CD4-positive, alpha-beta T cell treated with Interferon alpha-2 for 1 hour (primary cell): ENCODE measurements at regions not wholly inside any gene's neighbourhood (a gene's known extent, or its start where the extent isn't known, plus 50 kb on each side); places are given as distances from the start of the nearest gene placed in this dataset.
"Not testable (repeated sequence)": the region's sequence is repeated elsewhere in the genome, so short reads cannot be mapped to it uniquely, and the experiment has no call there.

ENCODE experiments used
- DNase-seq, 2 donors: peaks; one replicate each; pipeline ENCODE4 v3.0.0-alpha.2; 2020 to 2022

DNA sequence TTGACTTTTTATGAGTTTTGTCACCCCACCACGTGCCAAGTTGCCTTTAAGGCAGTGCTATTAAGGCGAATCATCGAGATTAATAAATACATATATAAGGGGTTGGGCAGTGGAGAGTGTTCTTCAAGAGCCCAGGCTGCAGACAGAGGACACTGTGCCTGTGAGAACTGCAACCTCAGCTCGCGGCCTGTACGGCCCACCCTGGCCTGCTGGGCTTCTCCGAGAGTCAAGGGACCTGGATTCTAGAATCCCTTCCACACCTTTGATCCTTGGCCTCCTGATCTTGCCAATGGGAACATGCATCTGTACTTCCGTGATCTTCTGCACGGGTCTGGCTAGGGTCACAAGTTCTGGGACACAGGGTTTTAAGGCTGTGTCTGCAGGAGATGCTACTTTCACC lies 54.5 kb downstream of the IRX5 start:
- DNase-seq = no peak

DNA sequence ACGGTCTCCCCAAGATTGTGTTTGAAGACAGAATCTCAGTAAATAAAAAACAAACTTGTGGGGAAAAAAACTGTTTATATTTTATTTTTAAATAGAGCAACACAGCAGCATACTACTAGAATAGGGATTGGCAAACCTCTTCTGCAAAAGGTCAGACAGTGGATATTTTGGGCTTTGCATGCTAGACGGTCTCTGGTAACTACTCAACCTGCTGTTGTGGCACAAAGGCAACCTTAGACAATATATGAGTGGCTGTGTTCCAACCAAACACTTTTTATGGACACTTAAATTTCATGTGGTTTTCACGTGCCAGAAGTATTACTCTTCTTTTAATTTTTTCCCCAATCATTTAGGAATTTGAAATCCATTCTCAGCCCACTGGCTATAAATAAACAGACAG lies 55.0 kb downstream of the IRX5 start:
- DNase-seq = no peak

DNA sequence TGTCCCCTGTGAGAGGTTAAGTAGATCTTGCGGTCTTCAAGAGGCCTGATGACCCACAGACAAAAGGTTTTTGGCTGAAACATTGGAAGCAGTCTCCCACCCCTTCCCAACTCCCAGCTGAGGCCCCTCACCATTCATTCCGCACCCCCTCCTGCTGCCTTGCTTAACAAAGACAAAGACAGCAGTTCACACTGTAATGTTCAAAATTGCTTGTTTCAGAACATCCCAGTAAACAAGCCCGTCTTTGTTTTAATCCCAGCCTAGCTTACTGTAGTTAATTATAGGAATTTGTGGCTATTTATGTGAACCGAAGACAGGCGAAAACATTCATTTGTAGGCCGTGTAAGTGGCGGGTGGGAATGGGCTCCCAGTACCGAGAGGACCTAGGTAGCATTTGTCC lies 55.7 kb downstream of the IRX5 start:
- no peak for DNase-seq

DNA sequence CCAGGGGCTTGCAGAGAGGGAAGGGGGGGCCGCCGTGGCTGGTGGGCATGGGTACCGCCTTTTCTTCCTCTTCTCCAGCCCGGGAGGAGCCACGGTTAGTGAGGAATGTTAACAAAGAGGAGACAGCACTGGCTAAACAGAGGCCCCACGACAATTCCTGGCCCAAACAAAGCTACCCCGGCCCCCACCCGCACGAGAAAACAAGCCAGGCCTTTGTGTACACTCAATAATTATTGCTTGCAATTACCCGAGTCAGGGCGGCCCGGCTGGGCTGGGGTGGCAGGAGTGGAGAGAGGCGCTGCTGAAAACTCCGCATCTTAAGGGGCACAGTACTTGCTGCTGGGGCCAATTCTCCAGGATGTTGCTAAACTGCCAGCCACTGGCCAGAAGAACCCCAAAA lies 56.4 kb downstream of the IRX5 start:
- no peak for DNase-seq

DNA sequence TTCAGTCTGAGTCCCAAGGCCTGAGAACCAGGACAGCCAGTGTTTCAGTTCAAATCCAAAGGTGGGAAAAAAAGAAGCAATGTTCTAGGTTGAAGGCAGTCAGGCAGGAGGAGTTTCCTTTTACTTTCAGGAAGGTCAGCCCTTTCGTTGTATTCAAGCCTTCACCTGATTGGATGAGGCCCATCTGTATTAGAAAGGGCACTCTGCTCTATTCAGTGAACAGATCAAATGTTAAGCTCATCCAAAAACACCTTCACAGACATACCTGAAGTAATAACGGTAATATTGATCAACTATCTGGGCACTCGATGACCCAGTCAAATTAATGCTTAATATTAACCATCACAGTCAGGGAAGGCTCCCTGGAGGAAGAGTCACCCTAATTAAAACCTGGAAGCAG lies 60.9 kb downstream of the IRX5 start:
- no peak for DNase-seq

DNA sequence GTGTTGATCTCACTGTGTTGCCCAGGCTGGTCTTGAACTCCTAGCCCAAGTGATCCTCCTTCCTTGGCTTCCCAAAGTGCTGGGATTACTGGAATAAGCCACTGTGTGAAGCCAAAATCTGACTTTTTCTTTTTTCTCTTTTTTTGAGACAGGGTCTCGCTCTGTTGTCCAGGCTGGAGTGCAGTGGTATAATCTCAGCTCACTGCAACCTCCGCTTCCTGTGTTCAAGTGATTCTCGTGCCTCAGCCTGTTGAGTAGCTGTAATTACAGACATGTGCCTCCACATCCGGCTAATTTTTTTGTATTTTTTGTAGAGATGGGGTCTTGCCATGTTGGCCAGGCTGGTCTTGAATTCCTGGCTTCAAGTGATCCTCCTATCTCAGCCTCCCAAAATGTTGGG lies 61.3 kb downstream of the IRX5 start:
- DNase-seq = not testable (repeated sequence)

DNA sequence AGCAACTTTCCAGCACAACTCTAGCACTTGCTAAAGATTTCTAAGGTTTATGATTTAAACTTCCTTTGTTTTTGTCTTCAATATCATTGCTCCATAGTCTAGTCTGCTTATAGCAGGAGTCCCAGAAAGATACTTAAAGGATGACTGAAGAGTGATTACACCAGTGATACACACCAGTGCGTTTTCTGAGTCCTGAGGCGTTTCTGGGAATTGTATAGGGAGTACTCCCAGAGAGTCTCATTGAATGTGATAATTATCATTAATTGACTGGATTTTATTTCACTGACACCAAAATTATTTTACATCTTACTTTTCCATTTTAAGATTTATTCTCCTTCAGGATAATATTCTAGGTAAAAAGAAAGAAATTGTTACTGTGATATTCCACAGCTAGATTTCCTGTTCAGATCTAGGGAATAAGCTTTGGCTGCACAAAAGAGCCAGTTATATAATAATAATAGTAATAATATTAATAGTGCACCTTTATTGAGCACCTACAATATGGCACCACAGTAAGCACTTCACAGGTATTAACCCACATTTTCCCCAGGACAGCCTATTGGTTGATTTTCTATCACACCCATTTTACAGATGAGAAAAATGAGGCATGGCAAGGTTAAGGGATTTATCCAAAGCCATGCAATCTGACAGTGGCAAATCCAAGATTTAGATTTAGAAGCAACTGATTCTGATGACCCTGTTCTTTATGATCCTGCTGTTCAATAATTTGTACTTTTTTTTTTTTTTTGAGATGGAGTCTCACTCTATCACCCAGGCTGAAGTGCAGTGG lies 62.6 kb downstream of the IRX5 start:
- DNase-seq = no peak

DNA sequence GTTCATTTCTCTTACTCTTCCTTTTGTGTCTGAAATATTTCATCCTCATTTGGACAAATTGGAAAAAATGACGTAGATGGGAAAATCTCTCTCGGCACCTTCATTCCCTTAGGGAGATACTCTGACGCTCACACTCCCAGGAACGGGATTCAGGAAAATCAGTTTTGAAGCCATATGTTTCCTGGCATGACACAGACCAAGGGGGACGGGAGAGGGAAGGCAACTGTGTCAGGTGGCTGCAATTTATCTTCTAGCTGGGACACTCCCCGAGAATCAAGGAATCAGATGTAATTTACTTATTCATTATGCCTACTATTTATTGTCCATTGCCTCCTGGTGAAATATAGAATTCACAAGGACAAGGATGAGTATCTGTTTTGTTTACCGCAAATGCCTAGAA lies 65.5 kb downstream of the IRX5 start:
- DNase-seq = no peak

DNA sequence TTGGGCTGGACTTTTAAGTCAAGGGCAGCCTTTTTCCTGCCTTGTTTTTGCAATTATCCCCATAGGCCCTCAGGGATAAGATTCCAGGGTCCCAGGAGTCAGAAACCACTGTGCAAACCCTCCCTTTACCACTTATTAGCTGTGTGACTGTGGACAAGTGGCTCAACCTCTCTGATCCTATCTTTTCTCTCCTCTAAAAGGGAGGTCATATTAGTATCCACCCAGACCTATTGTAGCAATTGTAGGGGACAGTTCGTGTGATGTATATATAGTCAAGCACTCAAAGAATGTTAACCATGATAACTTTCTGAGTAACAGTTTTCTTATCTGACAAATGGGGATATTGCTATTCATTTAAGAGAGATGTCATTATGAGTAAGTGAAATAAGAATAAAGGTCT lies 68.2 kb downstream of the IRX5 start:
- DNase-seq = no peak

DNA sequence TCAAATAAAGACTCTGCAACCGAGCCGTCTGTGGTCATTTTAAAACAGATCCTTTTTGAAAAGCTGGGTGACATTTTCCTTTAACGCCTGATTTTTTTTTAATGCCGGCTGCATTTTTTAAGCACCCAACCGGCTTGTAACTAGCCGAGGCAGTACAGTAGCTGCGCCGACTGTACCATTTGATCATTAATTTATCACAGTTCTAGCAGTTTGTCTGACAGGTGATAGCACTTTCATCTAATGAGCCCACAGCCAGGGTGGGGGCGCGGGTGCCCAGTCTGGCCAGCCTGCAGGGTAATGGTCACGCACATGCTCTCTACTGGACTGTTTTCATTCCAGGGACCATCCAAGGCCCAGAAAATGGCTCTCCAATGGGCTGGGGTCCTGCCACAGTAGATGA lies 68.8 kb downstream of the IRX5 start:
- DNase-seq = no peak

DNA sequence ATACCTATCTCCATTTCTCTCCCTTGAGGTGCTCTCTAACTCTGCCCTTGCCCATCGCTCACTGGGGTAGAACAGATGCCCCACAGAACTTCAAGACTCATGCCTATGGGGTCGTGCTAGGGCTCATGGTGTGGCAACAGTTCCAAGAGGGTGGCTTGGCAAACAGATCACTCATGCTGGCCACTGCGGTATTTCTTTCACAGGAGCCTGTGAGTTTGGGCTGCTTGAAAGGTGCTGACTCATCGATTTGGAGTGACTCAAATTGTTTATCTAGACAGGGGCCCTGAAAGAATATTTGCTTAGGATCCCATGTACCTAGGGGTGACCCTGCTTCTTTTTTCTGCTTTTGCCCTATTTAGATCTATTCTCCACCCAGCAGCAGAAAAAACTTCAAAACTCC lies 69.9 kb downstream of the IRX5 start:
- DNase-seq = no peak

DNA sequence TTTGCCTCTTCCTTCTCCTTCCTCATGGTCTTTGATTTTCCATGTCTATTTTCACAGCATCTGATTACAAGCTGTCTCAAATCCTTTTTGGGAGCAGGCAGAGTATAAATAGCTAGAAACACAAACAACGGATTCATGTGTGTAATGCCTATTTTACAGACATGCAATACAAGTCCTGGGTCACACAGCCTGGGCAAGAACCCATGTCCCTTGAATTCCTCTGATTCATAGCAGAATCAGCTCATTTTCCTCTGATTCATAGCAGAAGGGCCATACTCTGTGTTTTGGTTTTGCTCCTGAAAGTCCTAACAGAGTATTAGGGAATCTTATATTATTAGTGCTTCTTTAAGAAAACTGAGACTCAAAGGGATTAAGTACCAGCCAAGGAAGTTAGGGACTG lies 71.3 kb downstream of the IRX5 start:
- no peak for DNase-seq

DNA sequence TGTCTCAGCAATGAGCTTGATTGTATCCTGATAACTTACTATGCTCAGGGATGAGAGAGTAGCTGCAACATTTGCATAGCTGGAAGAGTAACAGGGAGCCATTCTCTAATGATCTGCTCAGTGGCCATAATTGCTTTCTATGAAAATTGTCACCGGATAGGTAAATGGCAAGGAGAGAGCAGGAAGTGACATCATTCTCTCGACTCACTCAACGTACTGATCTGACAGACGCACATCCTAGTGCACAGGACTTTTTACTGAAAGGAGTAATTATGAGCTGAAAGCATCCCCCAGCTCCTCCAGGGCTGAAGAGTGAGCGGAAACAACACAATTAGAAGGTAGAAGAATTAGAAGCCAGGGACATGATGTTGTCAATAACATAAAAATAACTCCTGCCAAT lies 71.8 kb downstream of the IRX5 start:
- no peak for DNase-seq

DNA sequence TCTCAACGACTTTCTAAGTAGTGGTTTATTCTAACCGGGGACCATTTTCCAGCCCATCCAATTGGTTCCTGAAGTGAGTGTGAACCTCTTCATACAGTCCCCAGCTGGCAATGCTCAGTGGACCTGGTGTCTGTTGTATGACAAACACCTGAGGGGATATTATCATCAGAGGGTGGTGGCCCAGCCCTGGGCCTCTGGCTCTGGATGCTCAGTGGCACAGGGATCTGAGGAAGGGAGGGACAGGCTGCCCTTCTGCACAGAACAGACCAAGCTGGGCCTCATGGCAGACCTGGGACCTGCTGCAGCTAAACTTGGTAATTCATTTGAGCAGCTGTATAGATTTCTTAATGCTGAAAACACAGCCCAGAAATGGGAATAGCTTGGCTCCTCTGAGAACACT lies 72.6 kb downstream of the IRX5 start:
- no peak for DNase-seq

DNA sequence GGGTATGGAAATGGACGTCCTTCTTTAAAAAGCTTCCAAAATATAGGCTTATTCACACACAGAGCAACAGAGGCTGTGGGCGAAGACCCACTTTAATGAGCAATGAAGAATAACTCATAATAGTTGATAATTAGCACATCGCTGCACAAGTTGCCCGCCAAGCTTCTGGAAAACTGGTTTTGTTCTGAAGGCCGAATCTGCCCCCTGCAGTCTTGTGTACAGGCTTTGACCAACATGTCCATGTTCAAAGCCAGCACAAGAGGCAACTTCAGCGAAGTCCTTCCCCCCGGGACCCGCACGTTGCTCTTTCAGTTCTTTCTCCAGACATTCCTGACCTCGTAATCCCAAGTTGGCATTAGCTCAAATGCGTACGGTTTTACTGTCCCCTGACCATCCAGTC lies 73.3 kb downstream of the IRX5 start:
- no peak for DNase-seq

DNA sequence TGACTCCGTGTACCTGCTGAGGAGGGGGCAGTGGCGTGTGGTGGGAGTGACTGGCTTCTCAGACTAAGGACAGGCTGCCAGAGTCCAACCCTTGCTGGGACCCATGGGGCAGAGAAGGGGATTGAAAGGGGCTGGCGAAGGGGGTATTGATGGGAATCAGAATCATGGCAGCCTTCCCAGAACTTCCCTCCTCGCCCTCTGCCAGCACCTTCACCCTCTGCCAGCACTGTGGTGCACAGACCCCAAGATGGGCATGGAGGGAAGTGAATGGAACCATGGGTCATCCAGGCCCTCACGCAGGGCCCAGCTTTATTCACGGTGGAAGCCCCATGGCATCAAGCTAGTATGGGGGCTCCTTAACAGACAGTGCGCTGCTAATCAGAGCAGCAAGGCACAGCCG lies 76.8 kb downstream of the IRX5 start:
- no peak for DNase-seq

DNA sequence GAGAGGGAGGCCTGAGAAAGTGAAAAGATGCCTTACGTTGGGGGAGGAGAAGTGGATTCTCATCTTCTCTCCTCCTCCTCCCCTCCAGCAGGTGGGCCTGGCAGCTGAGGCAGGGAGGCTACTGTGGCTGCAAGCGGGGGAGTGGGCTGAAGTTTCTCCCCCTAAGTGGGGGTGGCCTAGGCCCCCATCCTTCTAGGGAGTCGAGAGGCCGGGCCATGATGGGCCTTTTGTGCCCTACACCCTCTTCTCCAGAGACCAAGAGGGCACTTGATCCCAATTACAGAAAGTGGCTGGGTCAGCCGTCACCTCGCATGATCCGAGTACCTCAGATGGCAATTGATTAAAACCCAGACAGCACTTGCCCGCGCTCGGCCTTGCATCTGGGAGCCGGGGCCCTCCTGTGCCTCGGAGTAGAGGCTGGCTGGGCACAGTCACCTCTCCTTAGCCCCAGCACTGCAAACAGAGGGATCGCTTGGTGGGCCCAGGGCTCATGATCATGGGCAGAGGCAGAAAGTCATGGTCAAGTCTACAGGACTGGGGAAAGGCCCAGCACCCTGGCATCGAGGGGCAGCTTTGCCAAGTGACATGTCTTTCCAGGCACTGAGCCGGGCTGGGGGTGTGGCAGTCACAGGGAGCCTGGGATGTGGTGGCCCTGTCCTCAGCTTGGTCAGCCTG lies 78.3 kb downstream of the IRX5 start:
- DNase-seq = no peak

DNA sequence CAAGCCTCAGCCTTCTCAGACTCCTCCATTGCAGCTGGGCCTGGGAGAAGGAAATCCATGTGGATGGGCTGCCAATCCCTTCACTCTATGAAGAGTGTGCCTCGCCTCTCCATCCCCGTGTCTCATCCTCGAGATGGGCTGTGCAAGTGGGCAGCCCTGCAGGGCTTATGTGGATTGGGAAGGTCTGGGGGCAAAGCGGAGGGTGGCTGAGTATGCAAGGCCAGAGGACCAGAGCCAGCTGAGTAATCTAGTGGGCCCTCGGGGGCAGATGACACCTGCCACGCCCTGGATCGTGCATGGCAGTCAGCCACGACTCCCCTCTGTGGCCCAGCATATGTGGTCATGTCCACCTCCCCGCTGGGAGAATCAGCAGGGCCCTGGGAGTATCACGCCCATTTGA lies 78.9 kb downstream of the IRX5 start:
- DNase-seq = no peak

DNA sequence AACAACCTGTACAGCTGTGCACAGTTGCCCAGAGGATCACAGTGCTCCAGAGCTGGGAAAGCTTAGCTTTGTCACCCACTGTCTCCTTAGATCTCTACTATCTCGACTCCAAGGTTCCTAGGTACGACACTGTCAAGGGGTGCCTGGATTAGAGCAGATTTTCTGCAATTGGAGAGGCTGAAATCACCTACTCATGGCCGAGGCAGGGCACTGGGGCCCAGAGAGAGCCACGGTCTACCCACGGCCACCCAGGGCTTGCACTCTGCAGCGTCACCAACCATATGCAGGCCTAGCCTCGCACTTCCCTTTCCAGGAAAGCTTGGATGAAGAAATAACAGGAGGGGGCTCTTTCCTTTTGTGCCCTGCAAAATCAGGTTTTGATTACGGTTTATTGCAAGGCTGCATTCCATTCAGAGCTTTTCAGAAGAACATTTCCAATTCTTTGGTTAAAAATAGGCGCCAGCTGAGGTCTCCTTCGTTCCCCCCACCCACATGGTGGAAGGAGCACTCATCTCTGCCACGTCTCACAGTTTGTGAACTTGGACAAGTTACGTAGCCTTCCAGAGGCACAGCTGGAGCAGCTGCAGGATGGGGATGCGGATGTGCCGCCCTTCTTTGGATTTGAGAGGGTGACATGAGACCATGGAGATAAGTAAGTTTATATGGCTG lies 80.0 kb downstream of the IRX5 start:
- DNase-seq = no peak

DNA sequence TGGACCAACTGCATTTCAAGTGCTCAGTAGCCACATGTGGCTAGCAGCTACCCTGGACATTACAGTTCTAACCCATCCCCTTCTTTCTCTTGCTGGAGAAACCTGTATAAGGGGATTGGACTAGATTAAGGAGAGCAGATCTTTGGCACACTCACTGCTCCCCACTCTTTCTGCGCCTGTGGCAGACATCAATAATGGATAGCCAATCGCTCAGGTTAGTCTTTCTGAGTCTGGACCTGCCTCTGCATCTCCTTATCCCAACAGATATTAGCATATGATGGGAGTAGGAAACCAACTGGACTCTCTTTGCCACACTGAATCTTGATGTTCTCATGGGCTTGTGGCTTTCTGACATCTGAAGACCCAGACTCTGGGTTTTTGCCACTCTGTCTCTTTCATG lies 81.7 kb downstream of the IRX5 start:
- DNase-seq = no peak

DNA sequence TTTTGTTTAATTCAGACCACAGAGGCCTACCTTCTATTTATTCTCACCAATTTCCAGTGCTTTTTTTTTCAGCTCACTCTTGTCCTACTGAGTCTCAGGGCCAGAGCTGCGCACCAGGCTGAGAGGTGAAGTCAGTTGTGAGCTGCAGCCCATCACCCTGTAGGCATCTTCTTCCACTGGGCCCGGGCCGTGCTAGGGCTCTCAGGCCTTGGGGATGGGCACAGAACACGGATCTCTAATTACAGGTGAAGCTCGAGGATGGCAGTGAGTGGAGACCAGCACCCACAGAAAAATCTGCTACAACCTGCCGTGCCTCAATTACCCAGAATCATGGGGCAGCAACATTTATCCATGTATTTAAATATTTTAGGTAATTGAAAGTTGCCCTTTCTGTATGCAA lies 82.1 kb downstream of the IRX5 start:
- DNase-seq = no peak

DNA sequence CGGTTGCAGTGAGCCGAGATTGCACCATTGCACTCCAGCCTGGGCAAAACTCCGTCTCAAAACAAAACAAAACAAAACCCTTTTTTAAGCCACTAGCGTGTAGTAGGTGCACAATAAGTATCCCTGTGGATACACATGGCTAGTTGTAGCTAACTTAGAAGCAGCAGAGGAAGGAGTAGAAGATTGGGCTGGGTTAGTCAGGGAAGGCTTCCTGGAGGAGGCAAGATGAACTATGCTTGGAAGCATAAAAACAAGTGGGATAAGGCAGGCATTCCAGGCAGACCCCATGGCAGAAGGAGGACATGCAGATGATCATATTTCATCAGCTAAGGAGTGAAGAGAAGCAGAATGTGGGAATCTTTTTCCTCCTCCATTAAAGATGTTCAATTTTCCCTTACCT lies 83.4 kb downstream of the IRX5 start:
- DNase-seq = no peak

DNA sequence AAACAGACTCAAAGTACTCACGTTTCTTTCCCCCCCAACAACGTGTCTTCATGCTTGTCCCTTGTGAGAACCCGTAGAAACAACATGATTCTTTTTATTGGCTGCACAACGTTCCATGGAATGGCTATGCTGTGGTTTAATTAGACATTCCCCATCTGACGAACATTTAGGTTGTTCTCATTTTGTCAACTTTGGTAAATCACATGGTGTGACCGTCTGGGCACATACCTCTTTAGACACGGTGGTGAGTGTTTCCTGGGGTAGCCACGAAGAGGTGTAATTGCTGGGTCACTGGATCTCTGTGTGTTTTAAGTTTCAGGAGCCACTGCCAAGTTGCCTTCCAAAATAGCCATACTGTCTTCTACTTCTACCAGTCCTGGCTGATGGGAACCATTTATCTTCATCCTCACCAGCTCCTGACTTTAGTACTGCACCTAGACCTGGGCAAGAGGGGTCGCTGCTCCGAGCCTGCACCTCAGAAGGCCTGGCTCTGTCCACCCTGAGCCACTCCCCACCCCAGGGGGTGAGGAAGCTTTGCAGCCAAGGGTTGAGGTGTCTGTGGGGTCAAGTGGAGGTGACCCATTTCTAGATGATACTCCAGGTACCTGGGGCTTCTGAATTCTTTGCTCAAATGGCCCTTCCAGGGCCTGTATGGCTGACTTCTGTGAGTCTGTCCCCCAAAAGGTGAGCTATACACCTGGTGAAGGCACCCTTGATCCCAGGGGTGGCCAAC lies 84.7 kb downstream of the IRX5 start:
- no peak for DNase-seq

DNA sequence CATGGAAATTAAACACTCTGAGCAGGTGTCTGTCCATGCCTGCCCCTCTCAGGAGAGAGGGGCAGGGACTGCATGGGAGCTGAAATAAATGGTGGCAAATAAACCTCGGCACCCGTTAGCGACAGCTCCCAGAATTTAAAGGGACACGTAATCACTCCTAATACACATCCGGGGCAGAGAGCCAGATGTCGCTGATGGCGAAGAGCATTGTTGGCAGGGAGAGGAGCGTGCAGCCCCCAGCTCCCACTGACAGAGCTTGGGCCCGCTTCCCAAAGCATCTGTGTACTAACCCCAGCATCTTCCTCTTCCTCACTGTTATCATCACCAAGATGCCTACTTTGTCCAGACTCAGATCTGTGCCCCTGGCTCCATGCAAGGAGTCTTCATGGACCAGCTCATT lies 85.8 kb downstream of the IRX5 start:
- no peak for DNase-seq
